ENCODE measurements at regions not wholly inside any gene's neighbourhood (a gene's known extent, or its start where the extent isn't known, plus 50 kb on each side); places are given as distances from the start of the nearest gene placed in this dataset.

- no peak for DNase-seq
These were observed 83.9 kb upstream of the UNC5B start for GRCh38 chr10:71128311-71128980.

DNA sequence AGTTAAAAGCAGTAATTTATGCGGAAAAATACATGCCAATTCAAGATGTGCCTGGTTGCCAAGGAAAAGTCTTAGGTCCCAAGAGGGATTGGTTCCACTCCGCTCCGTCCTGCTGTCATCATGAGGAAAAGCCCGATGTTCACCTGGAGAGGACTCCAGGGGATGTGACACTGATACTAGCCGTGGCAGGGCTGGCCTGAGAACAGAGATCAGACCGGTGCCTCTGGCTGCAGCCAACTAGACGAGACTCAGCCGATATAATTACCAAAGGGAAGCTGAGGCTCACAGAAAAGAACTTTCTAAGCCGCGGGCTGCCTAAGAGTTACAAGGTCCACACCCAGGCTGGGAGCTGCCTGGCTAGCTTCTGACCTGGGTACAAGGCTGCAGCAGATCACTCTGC, 81.3 kb upstream of the UNC5B start:
- DNase-seq, result no peak

DNA sequence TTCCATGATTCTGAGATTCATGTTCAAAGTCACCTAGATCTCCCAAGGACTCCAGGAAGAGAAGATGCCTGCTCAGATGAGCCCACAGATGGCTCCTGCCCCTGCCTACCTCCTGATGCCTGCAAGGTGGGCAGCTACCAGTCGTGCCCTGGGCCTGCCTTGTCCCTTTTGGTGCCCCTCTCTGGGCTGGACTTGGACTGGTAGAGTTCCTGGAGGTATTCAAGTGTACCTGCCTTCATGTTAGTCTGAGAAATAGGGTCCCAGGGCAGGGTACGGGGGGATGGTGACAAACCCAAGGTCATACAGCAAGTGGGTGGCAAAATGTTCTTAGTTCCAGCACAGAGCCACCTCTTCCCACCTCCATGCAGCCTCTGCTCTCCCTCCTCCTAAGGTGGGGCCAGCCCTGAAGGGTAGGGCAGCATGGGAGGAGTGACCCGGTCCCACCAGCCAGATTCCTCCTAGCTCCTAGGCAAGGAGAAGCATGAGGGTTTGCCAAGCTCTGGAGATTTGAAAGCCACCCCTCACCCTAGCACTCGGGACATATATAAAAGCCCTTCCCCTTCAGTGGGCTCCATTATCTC, 80.8 kb upstream of the UNC5B start:
- no peak for DNase-seq

DNA sequence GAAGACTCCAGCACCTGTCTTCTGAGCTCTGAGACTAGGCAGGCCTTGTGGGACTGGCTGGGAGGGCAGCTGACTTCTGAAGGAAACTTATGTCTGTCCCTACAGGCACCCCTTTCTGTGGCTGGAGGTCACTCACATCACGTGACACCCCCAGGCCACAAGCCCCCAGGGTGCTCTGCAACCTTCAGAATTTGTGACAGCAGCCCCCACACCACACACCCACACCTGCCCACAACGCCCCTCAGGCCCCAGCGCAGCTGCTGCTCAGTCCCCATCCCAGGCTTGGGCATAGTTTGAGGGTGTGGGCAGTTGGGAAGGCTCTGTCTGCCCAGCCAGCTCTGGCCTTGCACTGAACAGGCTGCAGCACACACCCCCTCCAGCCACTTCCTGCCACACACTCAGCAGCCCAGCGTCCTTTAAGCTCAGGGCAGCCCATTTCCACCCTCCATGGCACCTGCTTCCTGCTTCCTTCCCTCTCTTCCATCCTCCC, 80.0 kb upstream of the UNC5B start:
- DNase-seq, result no peak

DNA sequence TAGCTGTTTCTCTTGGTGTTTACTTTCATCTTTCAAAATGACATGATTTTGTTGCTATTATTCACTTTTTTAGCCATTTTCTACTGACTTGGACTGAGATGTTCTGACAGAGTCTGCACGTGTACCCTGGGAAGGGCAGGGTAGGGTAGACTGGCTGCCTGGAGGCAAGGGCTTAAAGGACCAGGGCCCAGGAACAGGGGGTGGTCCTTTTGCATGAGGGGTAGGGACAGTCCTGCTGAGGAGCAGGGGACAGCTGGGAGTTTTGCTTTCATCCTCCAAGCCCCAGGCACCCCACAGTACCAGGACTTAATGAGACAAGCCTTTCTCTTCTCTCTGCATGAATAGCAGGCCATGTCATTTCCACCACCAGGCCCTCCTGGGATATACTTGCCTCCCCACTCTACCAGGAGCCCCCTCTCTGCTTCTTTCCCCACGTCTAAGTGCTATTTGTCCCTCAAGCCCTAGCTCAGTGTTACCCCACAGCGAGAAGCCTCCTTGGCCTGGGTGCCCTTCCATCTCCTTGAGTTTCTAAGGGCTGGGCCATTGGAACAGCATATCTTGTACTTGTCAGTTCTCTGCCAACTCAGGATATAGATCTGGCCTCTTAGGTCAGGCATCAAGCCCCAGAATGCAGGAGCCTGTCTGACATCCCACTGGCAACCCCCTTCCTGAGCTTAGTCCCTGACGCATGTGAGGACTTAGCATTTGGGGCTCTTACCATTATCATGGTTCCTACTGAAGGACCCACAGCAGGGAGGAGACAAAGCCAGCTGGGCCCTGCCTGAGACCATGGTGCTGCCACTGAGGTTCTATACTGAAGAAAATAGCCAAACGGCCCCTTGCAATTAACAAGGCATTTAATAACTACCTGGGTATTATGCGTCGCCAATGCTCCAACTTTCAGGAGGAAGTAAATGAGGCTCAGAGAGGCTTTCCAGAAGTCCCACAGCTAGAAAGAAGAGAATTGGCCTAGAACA, 78.4 kb upstream of the UNC5B start:
- no peak for DNase-seq

GRCh38 chr10:71134732-71135211, 77.6 kb upstream of the UNC5B start:
- DNase-seq, result no peak

GRCh38 chr10:71135236-71135635, 77.1 kb upstream of the UNC5B start:
- no peak for DNase-seq

DNA sequence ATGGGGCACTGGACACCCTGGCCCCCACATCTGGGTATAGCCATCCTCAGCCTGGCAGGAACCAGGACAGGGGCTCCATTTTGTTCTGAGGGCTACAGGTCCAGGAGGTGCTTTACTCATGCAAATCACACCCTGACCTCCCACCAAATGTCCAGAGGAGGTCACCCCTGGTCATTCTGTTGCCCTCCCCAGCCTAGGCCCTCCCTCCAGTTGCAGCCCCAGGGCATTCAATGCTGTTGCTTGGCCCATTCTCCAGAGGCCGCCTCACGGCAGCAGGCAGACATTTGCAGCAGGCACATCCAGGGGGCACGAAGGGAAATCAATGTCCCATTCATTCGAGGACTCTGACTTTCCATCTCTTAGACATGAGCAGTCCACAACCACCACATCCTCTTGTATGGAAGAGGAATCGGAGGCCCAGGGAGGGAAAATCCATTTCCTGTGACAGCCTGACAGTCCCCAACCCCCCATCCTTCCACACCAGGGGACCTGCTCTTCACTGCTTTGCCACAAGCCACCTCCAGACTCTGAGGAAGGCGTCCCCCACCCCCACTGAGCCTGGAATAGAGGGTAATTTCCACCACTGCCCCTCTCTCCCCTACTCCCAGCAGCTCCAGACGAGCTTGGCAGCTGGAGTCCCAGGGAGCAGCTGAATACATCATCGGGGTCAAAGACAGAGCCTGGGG, 76.2 kb upstream of the UNC5B start:
- DNase-seq, result no peak

- no peak for DNase-seq
These were observed 74.7 kb upstream of the UNC5B start for GRCh38 chr10:71137701-71138100.

DNA sequence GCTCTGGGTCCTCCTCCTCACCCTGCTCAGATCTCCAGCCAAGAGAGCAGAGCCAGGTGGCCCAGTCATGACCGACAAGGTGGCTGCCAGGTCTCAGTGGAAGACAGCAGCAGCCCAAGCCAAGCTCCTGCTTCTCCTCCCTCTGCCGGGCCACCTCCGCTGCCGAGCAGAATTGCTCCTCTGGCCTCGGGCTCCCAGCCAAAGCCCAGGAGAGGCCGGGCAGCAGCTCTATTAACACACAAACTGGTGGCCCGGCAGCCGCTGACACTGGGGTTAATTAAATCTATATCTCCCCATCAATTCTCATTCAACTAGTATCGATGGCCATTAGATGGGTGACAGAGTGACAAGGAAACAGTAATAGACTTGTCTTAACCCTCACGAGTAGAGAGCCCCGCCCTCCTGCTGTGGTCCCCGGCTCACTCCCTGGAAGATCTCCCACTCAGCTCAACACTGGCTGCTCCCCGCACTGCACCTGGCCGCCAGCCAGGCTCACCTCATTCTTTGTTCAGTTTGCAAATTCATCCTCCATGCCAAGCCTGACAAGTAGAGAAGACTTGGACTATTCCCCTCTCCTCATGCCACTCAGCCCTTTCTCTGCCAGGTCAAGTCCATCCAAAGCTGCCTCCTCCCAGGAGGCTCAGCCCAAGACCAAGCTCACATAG, 74.1 kb upstream of the UNC5B start:
- DNase-seq, result peak; percentile 27

DNA sequence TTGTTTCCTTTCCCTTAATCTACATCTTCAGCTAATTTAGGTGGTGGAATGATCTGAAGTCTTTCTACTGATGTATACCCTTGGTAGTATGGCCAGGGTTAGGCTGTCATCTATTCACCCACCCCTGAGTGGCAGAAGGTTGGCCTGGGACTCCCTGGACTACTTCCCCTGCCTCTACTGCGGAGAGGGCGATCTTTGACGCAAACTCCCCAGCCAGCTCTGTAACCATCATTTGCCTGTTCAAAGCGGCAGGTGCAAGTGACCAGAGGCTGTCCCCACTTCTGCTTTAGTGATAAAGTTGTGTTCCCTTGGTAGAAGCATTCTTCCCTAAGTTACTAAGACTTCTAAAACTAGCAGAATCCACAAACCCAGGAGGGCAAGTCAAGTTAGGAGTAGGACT, 70.8 kb upstream of the UNC5B start:
- no peak for DNase-seq

GRCh38 chr10:71143170-71143569, 69.2 kb upstream of the UNC5B start:
- no peak for DNase-seq

DNA sequence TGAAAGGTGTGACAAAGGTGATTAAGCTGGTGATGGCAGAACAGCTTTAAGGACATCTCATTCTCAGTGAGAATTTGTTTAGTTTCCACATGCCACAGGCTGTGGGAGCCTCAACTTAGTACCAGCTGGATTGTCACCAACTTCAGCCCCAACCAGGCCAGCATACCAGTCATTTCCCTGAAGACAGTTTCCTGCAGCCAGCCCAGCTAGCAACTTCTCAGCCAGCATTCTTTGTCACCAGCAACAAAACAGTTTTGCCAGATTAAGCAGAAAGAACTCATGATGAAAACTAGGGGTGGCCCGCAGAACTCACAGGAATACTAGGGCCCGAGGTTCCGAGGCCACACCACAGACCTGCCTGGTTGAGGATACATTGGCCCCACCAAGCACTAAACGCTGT, 68.8 kb upstream of the UNC5B start:
- DNase-seq, result no peak

DNA sequence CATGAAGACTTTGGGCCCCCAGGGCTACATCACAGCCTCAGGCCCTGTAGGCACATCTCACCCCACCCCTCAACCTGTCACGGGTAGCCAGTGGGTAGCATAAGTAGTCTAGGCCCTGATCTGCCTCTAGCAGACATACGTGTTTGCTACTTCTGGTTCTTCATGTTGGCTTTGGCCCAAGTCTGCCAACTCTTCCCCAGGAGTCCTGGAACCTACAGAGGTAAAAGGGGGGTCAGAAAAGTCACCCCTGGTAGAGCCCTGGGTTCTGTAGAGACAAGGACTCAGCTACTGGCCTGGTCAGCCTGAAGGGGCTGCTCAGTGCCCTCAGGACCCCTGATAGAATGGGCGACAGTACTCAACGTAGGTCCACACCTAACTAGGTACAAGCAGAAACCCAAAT, 67.5 kb upstream of the UNC5B start:
- no peak for DNase-seq

DNA sequence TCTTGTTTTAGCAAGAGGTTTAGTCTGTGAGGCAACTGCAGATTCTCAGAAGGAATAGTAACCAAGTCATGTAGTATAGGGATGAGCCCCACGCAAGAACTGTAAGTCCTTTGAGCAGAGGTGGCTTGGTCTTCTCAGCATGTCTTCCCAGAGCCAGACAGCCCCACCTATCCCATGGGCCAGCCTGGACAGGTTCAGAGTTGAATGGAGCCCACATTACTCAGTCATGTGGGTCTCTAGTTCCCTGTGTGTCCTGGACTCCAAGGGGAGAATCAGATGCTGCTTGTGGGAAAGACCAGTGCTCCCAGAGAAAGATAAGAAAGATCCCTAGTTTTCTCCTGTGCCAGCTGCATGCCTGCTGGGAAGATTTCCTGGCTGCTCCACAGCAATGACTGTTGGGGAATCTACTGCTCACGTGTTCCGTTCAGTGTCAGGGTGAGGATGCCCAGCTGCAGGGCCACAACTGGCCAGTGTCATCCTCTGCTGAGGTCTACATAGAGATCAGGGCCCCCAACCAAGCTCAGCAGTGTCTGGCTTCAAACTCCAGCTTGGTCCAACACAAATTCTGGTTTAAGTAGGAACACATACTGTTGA, 66.9 kb upstream of the UNC5B start:
- DNase-seq, result no peak

GRCh38 chr10:71150796-71151195, 61.6 kb upstream of the UNC5B start:
- no peak for DNase-seq

DNA sequence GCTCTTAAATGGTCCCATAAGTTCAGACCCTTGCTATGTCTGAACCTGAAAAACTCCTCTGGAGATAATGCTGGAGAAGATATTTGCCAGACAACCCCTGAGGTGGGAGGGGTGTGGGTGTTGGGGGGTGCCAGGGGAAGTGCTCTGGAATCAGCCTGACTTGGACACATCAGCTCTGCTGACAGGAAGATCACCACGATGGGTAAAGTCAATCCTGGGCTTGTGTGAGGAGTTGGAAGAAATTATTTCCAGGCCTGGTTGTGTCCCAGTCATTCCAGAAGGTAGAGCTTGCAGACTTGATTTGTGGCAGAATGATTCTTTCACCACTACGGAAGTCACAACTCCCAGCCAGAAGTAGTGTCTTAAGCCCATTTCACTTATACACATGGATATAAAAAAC, 60.3 kb upstream of the UNC5B start:
- DNase-seq, result no peak

GRCh38 chr10:71156436-71156835, 55.9 kb upstream of the UNC5B start:
- no peak for DNase-seq

- no peak for DNase-seq
These were observed 54.9 kb upstream of the UNC5B start for GRCh38 chr10:71157435-71157834.

DNA sequence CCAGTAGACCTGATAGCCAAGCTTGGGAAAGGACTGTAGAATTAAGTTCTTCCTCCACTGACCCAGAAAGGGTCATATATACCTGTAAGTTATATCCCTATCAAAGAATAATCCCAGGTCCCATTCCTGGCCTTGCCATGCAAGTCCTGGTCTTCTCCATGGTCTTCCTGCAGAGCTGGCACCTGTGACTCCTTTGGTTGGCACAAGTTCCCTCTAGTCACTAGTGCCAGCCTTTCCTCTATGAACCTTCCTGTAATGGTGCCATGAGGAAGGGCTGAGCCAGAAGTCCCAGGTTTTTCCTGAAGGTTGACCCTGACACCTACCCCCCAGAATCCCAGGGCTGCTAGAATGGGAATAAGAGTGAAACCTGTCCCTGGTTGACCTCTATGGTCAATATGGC, 54.1 kb upstream of the UNC5B start:
- DNase-seq, result no peak

DNA sequence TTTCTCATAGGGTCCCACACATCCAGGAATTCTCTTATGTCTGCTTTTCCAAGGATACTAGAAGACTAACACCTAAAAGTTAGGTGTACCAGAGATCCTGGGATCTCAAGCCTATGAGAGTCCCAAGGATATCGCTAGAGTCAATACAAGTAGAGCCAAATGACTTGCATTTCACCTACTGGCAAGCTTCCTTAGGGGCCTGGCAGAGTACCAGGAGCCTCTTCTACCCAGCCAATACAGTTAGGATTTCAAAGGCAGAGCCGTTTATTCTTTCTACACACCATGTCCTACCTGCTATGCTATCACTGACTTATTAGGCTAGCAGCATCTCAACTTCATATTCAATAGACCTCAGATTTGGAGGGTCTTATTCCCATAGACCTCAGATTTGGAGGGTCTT, 53.5 kb upstream of the UNC5B start:
- no peak for DNase-seq

GRCh38 chr10:71159892-71160291, 52.5 kb upstream of the UNC5B start:
- no peak for DNase-seq

All from NCI-H1092 (cell line).